Glomerular endothelial cell (primary cell): ENCODE measurements at regions not wholly inside any gene's neighbourhood (a gene's known extent, or its start where the extent isn't known, plus 50 kb on each side); places are given as distances from the start of the nearest gene placed in this dataset.

ENCODE experiments used
- DNase-seq: peaks from one replicate; pipeline ENCODE4 v3.0.0-alpha.2; 2011; ENCODE audit warnings: low read depth, low spot score; ENCODE audit errors: extremely low read depth

- DNase-seq: no peak
These were observed 814.2 kb upstream of the TENM4 start for GRCh38 chr11:80255021-80255420.

GRCh38 chr11:80241766-80242165 is 800.9 kb upstream of the TENM4 start:
- no peak for DNase-seq

GRCh38 chr11:80240245-80240644 is 799.4 kb upstream of the TENM4 start:
- DNase-seq: no peak

GRCh38 chr11:80239217-80239616 is 798.4 kb upstream of the TENM4 start:
- DNase-seq: no peak

- no peak for DNase-seq
These were observed 787.1 kb upstream of the TENM4 start for GRCh38 chr11:80227915-80228314.

GRCh38 chr11:80214413-80214812 is 773.6 kb upstream of the TENM4 start:
- DNase-seq: no peak

GRCh38 chr11:80211673-80212072 is 770.8 kb upstream of the TENM4 start:
- no peak for DNase-seq

GRCh38 chr11:80204021-80204420 is 763.2 kb upstream of the TENM4 start:
- no peak for DNase-seq

- no peak for DNase-seq
These were observed 756.2 kb upstream of the TENM4 start for GRCh38 chr11:80196932-80197554.

- no peak for DNase-seq
These were observed 755.2 kb upstream of the TENM4 start for GRCh38 chr11:80196041-80196440.

- DNase-seq: no peak
These were observed 753.8 kb upstream of the TENM4 start for GRCh38 chr11:80194625-80195024.

GRCh38 chr11:80194016-80194415 is 753.2 kb upstream of the TENM4 start:
- no peak for DNase-seq

- DNase-seq: no peak
These were observed 747.3 kb upstream of the TENM4 start for GRCh38 chr11:80188076-80188627.

- no peak for DNase-seq
These were observed 745.9 kb upstream of the TENM4 start for GRCh38 chr11:80186692-80187091.

- DNase-seq: no peak
These were observed 742.1 kb upstream of the TENM4 start for GRCh38 chr11:80182901-80183300.

- DNase-seq: no peak
These were observed 732.7 kb upstream of the TENM4 start for GRCh38 chr11:80173371-80174136.

GRCh38 chr11:80168796-80169195 is 728.0 kb upstream of the TENM4 start:
- no peak for DNase-seq

- no peak for DNase-seq
These were observed 726.9 kb upstream of the TENM4 start for GRCh38 chr11:80167766-80168165.

GRCh38 chr11:80165744-80166143 is 724.9 kb upstream of the TENM4 start:
- DNase-seq: no peak

GRCh38 chr11:80163441-80163840 is 722.6 kb upstream of the TENM4 start:
- DNase-seq: no peak

GRCh38 chr11:80163011-80163410 is 722.2 kb upstream of the TENM4 start:
- DNase-seq: no peak

- no peak for DNase-seq
These were observed 721.6 kb upstream of the TENM4 start for GRCh38 chr11:80162387-80162786.
